Loucy (cell line): ENCODE measurements at regions not wholly inside any gene's neighbourhood (a gene's known extent, or its start where the extent isn't known, plus 50 kb on each side); places are given as distances from the start of the nearest gene placed in this dataset.
"Not testable (repeated sequence)": the region's sequence is repeated elsewhere in the genome, so short reads cannot be mapped to it uniquely, and the experiment has no call there.

Experiments used
- H2AFZ ChIP-seq: fragments of 200-600 bp; sonication (generic); 2 replicates; pipeline ENCODE4 v1.6.0; 2016; ENCODE audit warnings: antibody characterized with exemption, mild to moderate bottlenecking, low read length, moderate library complexity
- H3F3A ChIP-seq: fragments of 200-600 bp; 2 replicates; pipeline ENCODE4 v1.6.0; 2016; ENCODE audit warnings: antibody characterized with exemption, low read depth, mild to moderate bottlenecking
- H3K27me3 ChIP-seq: fragments of 200-600 bp; sonication (generic); 2 replicates; pipeline ENCODE4 v1.6.1; 2014; ENCODE audit warnings: low read length, mild to moderate bottlenecking; ENCODE audit not compliant: insufficient read depth, poor library complexity, severe bottlenecking
- H3K36me3 ChIP-seq: fragments of 200-600 bp; sonication (generic); 2 replicates; pipeline ENCODE4 v1.6.1; 2016; ENCODE audit warnings: low read length; ENCODE audit not compliant: insufficient read depth
- H3K4me1 ChIP-seq: fragments of 200-600 bp; sonication (generic); 2 replicates; pipeline ENCODE4 v1.5.1; 2014; ENCODE audit warnings: low read length, mild to moderate bottlenecking; ENCODE audit not compliant: insufficient read depth, poor library complexity, severe bottlenecking
- H3K4me2 ChIP-seq: fragments of 200-600 bp; sonication (generic); 2 replicates; pipeline ENCODE4 v1.6.0; 2014; ENCODE audit warnings: antibody characterized with exemption, low read length, low read depth, mild to moderate bottlenecking; ENCODE audit not compliant: poor library complexity, severe bottlenecking
- H3K4me3 ChIP-seq: fragments of 200-600 bp; sonication (generic); 2 replicates; pipeline ENCODE4 v1.5.1; 2014; ENCODE audit warnings: low read length, mild to moderate bottlenecking, mixed read lengths; ENCODE audit not compliant: poor library complexity, severe bottlenecking
- H3K79me2 ChIP-seq: fragments of 200-600 bp; sonication (generic); 2 replicates; pipeline ENCODE4 v1.6.1; 2014; ENCODE audit warnings: low read length; ENCODE audit not compliant: insufficient read depth
- H3K9ac ChIP-seq: fragments of 200-600 bp; sonication (generic); 2 replicates; pipeline ENCODE4 v1.6.0; 2014; ENCODE audit warnings: mild to moderate bottlenecking, low read depth, low read length, moderate library complexity; ENCODE audit not compliant: poor library complexity, severe bottlenecking
- H3K9me2 ChIP-seq: fragments of 200-600 bp; sonication (generic); replicated peaks from 2 replicates; pipeline ENCODE4 v1.6.1; 2016; ENCODE audit warnings: low read depth, low read length, mixed read lengths
- H3K9me3 ChIP-seq: fragments of 200-600 bp; sonication (generic); 2 replicates; pipeline ENCODE4 v1.6.1; 2014; ENCODE audit warnings: mild to moderate bottlenecking, antibody characterized with exemption, low read length, low read depth; ENCODE audit not compliant: insufficient read depth
- H4K20me1 ChIP-seq: fragments of 200-600 bp; sonication (generic); 2 replicates; pipeline ENCODE4 v1.6.0; 2014; ENCODE audit warnings: antibody characterized with exemption, low read length, mild to moderate bottlenecking; ENCODE audit not compliant: insufficient read depth, poor library complexity, severe bottlenecking
- EZH2phosphoT487 ChIP-seq: fragments of 200-600 bp; IDR thresholded peaks from 2 replicates; pipeline ENCODE4 v1.6.1; 2018; ENCODE audit warnings: antibody characterized with exemption, mild to moderate bottlenecking, moderate library complexity, borderline replicate concordance
- TF ChIP-seq, protein P1 (sequence below): fragments of 200-600 bp; sonication (generic); conservative IDR thresholded peaks from 2 replicates; pipeline ENCODE4 v1.5.1; 2014; ENCODE audit warnings: mild to moderate bottlenecking, antibody characterized with exemption, low read length

DNA sequence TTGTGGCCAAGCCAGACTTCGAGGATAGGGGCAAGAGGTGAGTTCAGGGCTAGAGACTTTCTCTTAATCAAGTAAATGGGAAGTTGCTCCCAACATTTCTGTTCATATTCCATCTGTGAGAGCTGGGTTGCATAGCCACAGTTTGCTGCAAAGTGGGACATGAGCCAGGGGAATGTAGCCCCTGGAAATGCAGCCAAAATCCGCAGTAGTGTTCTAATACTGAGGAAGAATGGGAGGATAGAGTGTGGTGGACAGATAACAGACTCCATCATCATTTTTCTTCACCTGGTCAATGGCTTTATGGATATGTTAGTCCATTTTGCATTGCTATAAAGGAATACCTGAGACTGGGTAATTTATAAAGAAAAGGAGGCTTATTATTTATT is 177.7 kb downstream of the SKIDA1 start:
- Histone ChIP-seq H3K9me3 (no peaks in the 10 kb centered on the region), H4K20me1 (no peaks in the 10 kb centered on the region), H3K36me3 (no peaks in the 10 kb centered on the region), H3K4me3 (no peak overlapping the region), H2AFZ (no peak overlapping the region), H3F3A (no peaks in the 10 kb centered on the region), H3K4me1 (peaks cover 10% of the 10 kb centered on the region), H3K4me2 (no peak overlapping the region), H3K9me2 (no peaks in the 10 kb centered on the region), H3K9ac (no peak overlapping the region), H3K27me3 (no peaks in the 10 kb centered on the region), H3K79me2 (no peaks in the 10 kb centered on the region)
- TF ChIP-seq EZH2phosphoT487, result no peak
- TF ChIP-seq, protein P1, sequence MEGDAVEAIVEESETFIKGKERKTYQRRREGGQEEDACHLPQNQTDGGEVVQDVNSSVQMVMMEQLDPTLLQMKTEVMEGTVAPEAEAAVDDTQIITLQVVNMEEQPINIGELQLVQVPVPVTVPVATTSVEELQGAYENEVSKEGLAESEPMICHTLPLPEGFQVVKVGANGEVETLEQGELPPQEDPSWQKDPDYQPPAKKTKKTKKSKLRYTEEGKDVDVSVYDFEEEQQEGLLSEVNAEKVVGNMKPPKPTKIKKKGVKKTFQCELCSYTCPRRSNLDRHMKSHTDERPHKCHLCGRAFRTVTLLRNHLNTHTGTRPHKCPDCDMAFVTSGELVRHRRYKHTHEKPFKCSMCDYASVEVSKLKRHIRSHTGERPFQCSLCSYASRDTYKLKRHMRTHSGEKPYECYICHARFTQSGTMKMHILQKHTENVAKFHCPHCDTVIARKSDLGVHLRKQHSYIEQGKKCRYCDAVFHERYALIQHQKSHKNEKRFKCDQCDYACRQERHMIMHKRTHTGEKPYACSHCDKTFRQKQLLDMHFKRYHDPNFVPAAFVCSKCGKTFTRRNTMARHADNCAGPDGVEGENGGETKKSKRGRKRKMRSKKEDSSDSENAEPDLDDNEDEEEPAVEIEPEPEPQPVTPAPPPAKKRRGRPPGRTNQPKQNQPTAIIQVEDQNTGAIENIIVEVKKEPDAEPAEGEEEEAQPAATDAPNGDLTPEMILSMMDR, result no peak

DNA sequence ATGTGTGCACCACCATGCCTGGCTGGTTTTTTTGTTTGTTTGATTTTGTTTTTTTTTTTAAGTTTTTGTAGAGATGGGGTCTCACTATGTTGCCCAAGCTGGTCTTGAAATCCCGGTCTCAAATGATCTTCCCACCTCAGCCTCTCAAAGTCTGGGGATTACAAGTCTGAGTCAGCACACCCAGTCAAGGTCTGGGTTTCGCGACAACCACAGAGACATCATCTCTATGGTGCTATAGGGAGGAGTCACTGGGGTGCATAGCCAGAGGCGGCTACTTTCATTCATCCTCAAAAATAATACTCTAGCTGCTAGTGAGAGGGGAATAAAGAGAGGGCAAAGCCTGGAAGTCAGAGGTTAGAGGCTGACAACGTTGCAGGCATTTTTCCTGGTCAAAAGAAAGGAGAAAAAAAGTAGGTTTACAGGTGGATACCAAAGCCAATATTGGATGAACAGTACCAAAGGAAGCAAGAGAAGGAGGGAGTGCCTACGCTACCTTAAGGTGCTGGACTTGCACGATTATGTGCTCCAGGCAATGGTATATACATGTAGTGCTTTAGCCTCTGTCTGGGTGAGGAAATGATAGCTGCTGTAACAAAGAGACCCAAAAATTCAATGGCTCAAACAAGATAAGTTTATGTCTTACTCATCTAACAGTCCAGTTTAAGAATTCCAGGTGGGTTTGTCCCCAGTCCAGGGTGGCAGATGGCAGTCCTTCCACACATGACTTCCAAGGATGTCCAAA is 178.3 kb downstream of the SKIDA1 start:
- no peak overlapping the region for H3K4me3 ChIP-seq
- no peak overlapping the region for H3K4me2 ChIP-seq
- no peaks in the 10 kb centered on the region for H3F3A ChIP-seq
- TF ChIP-seq, protein P1, result no peak
- no peak for TF ChIP-seq EZH2phosphoT487
- no peaks in the 10 kb centered on the region for H3K9me3 ChIP-seq
- peaks cover 8% of the 10 kb centered on the region for H3K4me1 ChIP-seq
- no peaks in the 10 kb centered on the region for H3K36me3 ChIP-seq
- no peaks in the 10 kb centered on the region for H3K9me2 ChIP-seq
- H4K20me1 ChIP-seq, result no peaks in the 10 kb centered on the region
- no peak overlapping the region for H2AFZ ChIP-seq
- no peaks in the 10 kb centered on the region for H3K79me2 ChIP-seq
- no peaks in the 10 kb centered on the region for H3K27me3 ChIP-seq
- no peak overlapping the region for H3K9ac ChIP-seq

DNA sequence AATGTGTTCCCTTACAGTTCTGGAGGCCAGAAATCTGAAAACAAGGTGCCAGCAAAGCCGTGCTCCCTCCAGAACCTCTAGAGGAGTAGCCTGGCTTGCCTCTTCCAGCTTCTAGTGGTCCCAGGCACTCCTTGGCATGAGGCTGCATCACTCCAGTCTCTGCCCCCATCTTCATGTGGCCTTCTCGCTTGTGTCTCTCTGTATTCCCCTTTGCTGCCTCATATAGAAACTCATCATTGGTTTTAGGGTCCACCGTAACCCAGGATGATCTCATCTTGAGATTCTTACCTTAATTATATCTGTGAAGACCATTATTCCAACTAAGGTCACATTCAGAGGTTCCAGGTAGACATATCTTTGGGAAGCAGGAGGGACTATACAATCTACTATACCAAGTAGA is 182.4 kb downstream of the SKIDA1 start:
- Histone ChIP-seq H3K4me3 (no peak overlapping the region), H3K9me3 (no peaks in the 10 kb centered on the region), H3K79me2 (no peaks in the 10 kb centered on the region), H3K4me1 (no peaks in the 10 kb centered on the region), H2AFZ (no peak overlapping the region), H3K9ac (no peak overlapping the region), H4K20me1 (no peaks in the 10 kb centered on the region), H3K9me2 (no peaks in the 10 kb centered on the region), H3K36me3 (no peaks in the 10 kb centered on the region), H3K4me2 (no peak overlapping the region), H3F3A (no peaks in the 10 kb centered on the region), H3K27me3 (no peaks in the 10 kb centered on the region)
- TF ChIP-seq, protein P1, result no peak
- no peak for TF ChIP-seq EZH2phosphoT487

DNA sequence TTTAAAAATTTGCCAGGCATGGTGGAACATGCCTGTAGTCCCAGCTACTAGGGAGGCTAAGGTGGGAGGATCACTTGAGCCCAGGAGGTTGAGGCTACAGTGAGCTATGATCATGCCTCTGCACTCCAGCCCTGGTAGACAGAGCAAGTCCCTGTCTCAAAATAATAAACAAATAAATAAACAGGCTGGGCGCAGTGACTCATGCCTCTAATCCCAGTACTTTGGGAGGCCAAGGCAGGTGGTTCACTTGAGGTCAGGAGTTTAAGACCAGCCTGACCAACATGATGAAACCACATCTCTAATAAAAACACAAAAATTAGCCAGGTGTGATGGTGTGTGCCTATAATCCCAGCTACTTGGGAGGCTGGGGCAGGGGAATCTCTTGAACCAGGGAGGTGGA is 183.0 kb downstream of the SKIDA1 start:
- not testable (repeated sequence) for H4K20me1 ChIP-seq, H3K36me3 ChIP-seq, H3K9me2 ChIP-seq, H3K4me1 ChIP-seq, H3F3A ChIP-seq, H3K9ac ChIP-seq, H3K27me3 ChIP-seq, H2AFZ ChIP-seq, H3K79me2 ChIP-seq, H3K4me2 ChIP-seq, H3K9me3 ChIP-seq, H3K4me3 ChIP-seq
